CD8-positive, alpha-beta memory T cell (primary cell): ENCODE measurements at regions not wholly inside any gene's neighbourhood (a gene's known extent, or its start where the extent isn't known, plus 50 kb on each side); places are given as distances from the start of the nearest gene placed in this dataset.

ENCODE experiments used
- CTCF ChIA-PET: fragments of 350-600 bp; sonication (Branson Sonifier 250); formaldehyde crosslinking; loops from one replicate; lab custom pipeline; 2021; ENCODE audit warnings: antibody characterized with exemption; lab: Charles Lee
- POLR2A ChIA-PET: fragments of 350-600 bp; sonication (Branson Sonifier 250); formaldehyde crosslinking; loops from one replicate; lab custom pipeline; 2021; ENCODE audit warnings: antibody characterized with exemption; lab: Charles Lee
- DNase-seq, 5 donors: peaks; one replicate each; pipeline versions ENCODE4 v3.0.0 to v3.0.0-alpha.2; 2020 to 2022; ENCODE audit warnings: mixed read lengths in 1 of 5
- H3K27ac ChIP-seq: one replicate; pipeline ENCODE4 v1.7.0; 2013; ENCODE audit warnings: low read depth, mild to moderate bottlenecking, low read length, moderate library complexity
- H3K27me3 ChIP-seq: 2 replicates; pipeline ENCODE4 v1.7.0; 2013; ENCODE audit warnings: low read length, mild to moderate bottlenecking; ENCODE audit not compliant: insufficient read depth, poor library complexity, severe bottlenecking
- H3K36me3 ChIP-seq: 2 replicates; pipeline ENCODE4 v1.7.0; 2013; ENCODE audit warnings: mild to moderate bottlenecking, low read length, moderate library complexity; ENCODE audit not compliant: insufficient read depth
- H3K4me1 ChIP-seq: 2 replicates; pipeline ENCODE4 v1.7.0; 2013; ENCODE audit warnings: mild to moderate bottlenecking, low read length, moderate library complexity; ENCODE audit not compliant: insufficient read depth
- H3K4me3 ChIP-seq: 2 replicates; pipeline ENCODE4 v1.7.0; 2013; ENCODE audit warnings: mild to moderate bottlenecking, low read length
- H3K9me3 ChIP-seq: 2 replicates; pipeline ENCODE4 v1.7.0; 2013; ENCODE audit warnings: mild to moderate bottlenecking, low read length
- H3K27ac Mint-ChIP-seq, 8 donors: one replicate each; pipeline ENCODE4 v1.8.0; 2020 to 2021; ENCODE audit warnings: mixed read lengths in 8 of 8, mild to moderate bottlenecking in 6 of 8, inconsistent platforms in 3 of 8, moderate library complexity in 3 of 8
- H3K27me3 Mint-ChIP-seq, 2 donors: one replicate each; pipeline ENCODE4 v1.8.0; 2020 to 2021; ENCODE audit warnings: mixed read lengths in 2 of 2, mild to moderate bottlenecking in 1 of 2, moderate library complexity in 1 of 2
- H3K36me3 Mint-ChIP-seq, 3 donors: one replicate each; pipeline ENCODE4 v1.8.0; 2020 to 2021; ENCODE audit warnings: mixed read lengths in 3 of 3, inconsistent platforms in 1 of 3, mild to moderate bottlenecking in 1 of 3
- H3K4me1 Mint-ChIP-seq, 3 donors: one replicate each; pipeline ENCODE4 v1.8.0; 2020 to 2021; ENCODE audit warnings: mixed read lengths in 3 of 3, inconsistent platforms in 1 of 3, mild to moderate bottlenecking in 1 of 3
- H3K4me3 Mint-ChIP-seq, 7 donors: one replicate each; pipeline ENCODE4 v1.8.0; 2020 to 2021; ENCODE audit warnings: mixed read lengths in 7 of 7, mild to moderate bottlenecking in 6 of 7, moderate library complexity in 4 of 7, inconsistent platforms in 2 of 7
- H3K9me3 Mint-ChIP-seq, 5 donors: one replicate each; pipeline ENCODE4 v1.8.0; 2020 to 2022; ENCODE audit warnings: mixed read lengths in 5 of 5, mild to moderate bottlenecking in 3 of 5, moderate library complexity in 2 of 5, inconsistent platforms in 1 of 5

GRCh38 chr3:102747611-102748010, 312.8 kb downstream of the ZPLD1 start:
- no peak for DNase-seq
- Histone ChIP-seq H3K27ac (no peak overlapping the region), H3K9me3 (no peaks in the 10 kb centered on the region), H3K36me3 (no peaks in the 10 kb centered on the region), H3K27me3 (no peaks in the 10 kb centered on the region), H3K4me1 (no peaks in the 10 kb centered on the region), H3K4me3 (no peak overlapping the region)
- Mint-ChIP-seq H3K27ac (no peak overlapping the region), H3K36me3 (no peaks in the 10 kb centered on the region), H3K27me3 (no peaks in the 10 kb centered on the region), H3K4me1 (no peaks in the 10 kb centered on the region), H3K4me3 (no peak overlapping the region), H3K9me3 (peaks cover 0 to 2% (median 0%) of the 10 kb centered on the region in 5 donors)
- ChIA-PET POLR2A (no interaction called here), CTCF (no interaction called here)

GRCh38 chr3:102748646-102749045, 313.8 kb downstream of the ZPLD1 start:
- Mint-ChIP-seq H3K27me3 (no peaks in the 10 kb centered on the region), H3K4me1 (no peaks in the 10 kb centered on the region), H3K4me3 (no peak overlapping the region), H3K9me3 (peaks cover 0 to 2% (median 0%) of the 10 kb centered on the region in 5 donors), H3K27ac (no peak overlapping the region), H3K36me3 (no peaks in the 10 kb centered on the region)
- ChIA-PET CTCF (no interaction called here), POLR2A (no interaction called here)
- no peak for DNase-seq
- no peaks in the 10 kb centered on the region for H3K36me3 ChIP-seq
- no peaks in the 10 kb centered on the region for H3K4me1 ChIP-seq
- no peaks in the 10 kb centered on the region for H3K9me3 ChIP-seq
- no peak overlapping the region for H3K27ac ChIP-seq
- H3K27me3 ChIP-seq, result no peaks in the 10 kb centered on the region
- H3K4me3 ChIP-seq, result no peak overlapping the region

GRCh38 chr3:102750322-102750721, 315.5 kb downstream of the ZPLD1 start:
- H3K9me3 Mint-ChIP-seq, result peaks cover 0 to 2% (median 0%) of the 10 kb centered on the region in 5 donors
- Histone ChIP-seq H3K36me3 (no peaks in the 10 kb centered on the region), H3K9me3 (no peaks in the 10 kb centered on the region), H3K4me3 (no peak overlapping the region), H3K4me1 (no peaks in the 10 kb centered on the region), H3K27ac (no peak overlapping the region), H3K27me3 (no peaks in the 10 kb centered on the region)
- POLR2A ChIA-PET, result no interaction called here
- no peaks in the 10 kb centered on the region for H3K27me3 Mint-ChIP-seq
- H3K36me3 Mint-ChIP-seq, result no peaks in the 10 kb centered on the region
- H3K4me3 Mint-ChIP-seq, result no peak overlapping the region
- H3K4me1 Mint-ChIP-seq, result no peaks in the 10 kb centered on the region
- no peak for DNase-seq
- CTCF ChIA-PET, result no interaction called here
- no peak overlapping the region for H3K27ac Mint-ChIP-seq

GRCh38 chr3:102753901-102754300, 319.1 kb downstream of the ZPLD1 start:
- H3K27me3 ChIP-seq, result no peaks in the 10 kb centered on the region
- Mint-ChIP-seq H3K9me3 (no peaks in the 10 kb centered on the region), H3K36me3 (no peaks in the 10 kb centered on the region), H3K4me1 (no peaks in the 10 kb centered on the region), H3K4me3 (no peak overlapping the region), H3K27me3 (no peaks in the 10 kb centered on the region), H3K27ac (no peak overlapping the region)
- H3K4me1 ChIP-seq, result no peaks in the 10 kb centered on the region
- CTCF ChIA-PET, result no interaction called here
- no peak overlapping the region for H3K4me3 ChIP-seq
- H3K27ac ChIP-seq, result no peak overlapping the region
- no peak for DNase-seq
- H3K9me3 ChIP-seq, result no peaks in the 10 kb centered on the region
- H3K36me3 ChIP-seq, result no peaks in the 10 kb centered on the region
- POLR2A ChIA-PET, result no interaction called here

- Mint-ChIP-seq H3K9me3 (peaks cover 0 to 3% (median 0%) of the 10 kb centered on the region in 5 donors), H3K36me3 (no peaks in the 10 kb centered on the region), H3K27me3 (no peaks in the 10 kb centered on the region), H3K4me3 (no peak overlapping the region), H3K4me1 (no peaks in the 10 kb centered on the region), H3K27ac (no peak overlapping the region)
- POLR2A ChIA-PET, result no interaction called here
- H3K36me3 ChIP-seq, result no peaks in the 10 kb centered on the region
- CTCF ChIA-PET, result no interaction called here
- no peaks in the 10 kb centered on the region for H3K4me1 ChIP-seq
- no peaks in the 10 kb centered on the region for H3K9me3 ChIP-seq
- DNase-seq, result no peak
- H3K27ac ChIP-seq, result no peak overlapping the region
- H3K27me3 ChIP-seq, result no peaks in the 10 kb centered on the region
- H3K4me3 ChIP-seq, result no peak overlapping the region
These were observed 321.9 kb downstream of the ZPLD1 start for GRCh38 chr3:102756706-102757105.

GRCh38 chr3:102757950-102758349, 323.1 kb downstream of the ZPLD1 start:
- Mint-ChIP-seq H3K27ac (no peak overlapping the region), H3K27me3 (no peaks in the 10 kb centered on the region), H3K36me3 (no peaks in the 10 kb centered on the region), H3K9me3 (peaks cover 0 to 3% (median 0%) of the 10 kb centered on the region in 5 donors), H3K4me1 (no peaks in the 10 kb centered on the region), H3K4me3 (no peak overlapping the region)
- Histone ChIP-seq H3K36me3 (no peaks in the 10 kb centered on the region), H3K27me3 (no peaks in the 10 kb centered on the region), H3K4me1 (no peaks in the 10 kb centered on the region), H3K4me3 (no peak overlapping the region), H3K9me3 (no peaks in the 10 kb centered on the region), H3K27ac (no peak overlapping the region)
- ChIA-PET POLR2A (no interaction called here), CTCF (no interaction called here)
- no peak for DNase-seq

- Mint-ChIP-seq H3K36me3 (no peaks in the 10 kb centered on the region), H3K4me1 (no peaks in the 10 kb centered on the region), H3K4me3 (no peak overlapping the region), H3K9me3 (peaks cover 0 to 3% (median 0%) of the 10 kb centered on the region in 5 donors), H3K27ac (no peak overlapping the region), H3K27me3 (no peaks in the 10 kb centered on the region)
- Histone ChIP-seq H3K27ac (no peak overlapping the region), H3K4me1 (no peaks in the 10 kb centered on the region), H3K9me3 (no peaks in the 10 kb centered on the region), H3K36me3 (no peaks in the 10 kb centered on the region), H3K27me3 (no peaks in the 10 kb centered on the region), H3K4me3 (no peak overlapping the region)
- no peak for DNase-seq
- CTCF ChIA-PET, result no interaction called here
- POLR2A ChIA-PET, result no interaction called here
These were observed 327.0 kb downstream of the ZPLD1 start for GRCh38 chr3:102761766-102762165.

GRCh38 chr3:102790747-102791325, 356.0 kb downstream of the ZPLD1 start:
- ChIA-PET POLR2A (no interaction called here), CTCF (no interaction called here)
- H3K4me1 ChIP-seq, result no peaks in the 10 kb centered on the region
- no peaks in the 10 kb centered on the region for H3K27me3 ChIP-seq
- no peak for DNase-seq
- no peak overlapping the region for H3K27ac ChIP-seq
- H3K4me1 Mint-ChIP-seq, result no peaks in the 10 kb centered on the region
- no peak overlapping the region for H3K4me3 ChIP-seq
- no peaks in the 10 kb centered on the region for H3K36me3 ChIP-seq
- no peak overlapping the region for H3K4me3 Mint-ChIP-seq
- no peak overlapping the region for H3K27ac Mint-ChIP-seq
- peaks cover 0 to 2% of the 10 kb centered on the region in 2 donors for H3K27me3 Mint-ChIP-seq
- H3K36me3 Mint-ChIP-seq, result no peaks in the 10 kb centered on the region
- peaks cover 0 to 1% (median 0%) of the 10 kb centered on the region in 5 donors for H3K9me3 Mint-ChIP-seq
- H3K9me3 ChIP-seq, result no peaks in the 10 kb centered on the region
